DMS 273 treated with DMSO at 0.1 percent for 48 hours (cell line): ENCODE measurements at regions not wholly inside any gene's neighbourhood (a gene's known extent, or its start where the extent isn't known, plus 50 kb on each side); places are given as distances from the start of the nearest gene placed in this dataset.
"Not testable (repeated sequence)": the region's sequence is repeated elsewhere in the genome, so short reads cannot be mapped to it uniquely, and the experiment has no call there.

Source experiments
- DNase-seq: peaks from one replicate; lab custom pipeline; 2025; lab: John Stamatoyannopoulos, UW

DNA sequence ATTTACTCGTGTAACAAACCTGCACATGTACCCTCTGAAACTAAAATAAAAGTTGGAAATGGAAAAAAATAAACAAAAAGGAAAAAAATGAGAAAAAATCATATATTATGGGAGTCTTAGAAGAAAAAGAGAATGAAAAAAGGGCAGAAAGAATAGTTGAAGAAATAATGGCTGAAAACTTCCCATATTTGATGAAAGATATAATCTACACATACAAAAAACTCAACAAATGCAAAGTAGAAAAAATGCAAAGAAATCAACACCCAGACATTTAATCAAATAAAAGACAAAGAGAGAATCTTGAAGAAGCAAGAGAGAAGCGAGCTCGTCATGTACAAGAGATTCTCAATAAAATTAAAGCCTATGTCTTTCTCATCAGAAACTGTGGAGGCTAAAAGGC is 73.8 kb downstream of the SLC25A46 start:
- no peak for DNase-seq

- no peak for DNase-seq
Measured at GRCh38 chr5:110815916-110816605, 77.3 kb downstream of the SLC25A46 start.

DNA sequence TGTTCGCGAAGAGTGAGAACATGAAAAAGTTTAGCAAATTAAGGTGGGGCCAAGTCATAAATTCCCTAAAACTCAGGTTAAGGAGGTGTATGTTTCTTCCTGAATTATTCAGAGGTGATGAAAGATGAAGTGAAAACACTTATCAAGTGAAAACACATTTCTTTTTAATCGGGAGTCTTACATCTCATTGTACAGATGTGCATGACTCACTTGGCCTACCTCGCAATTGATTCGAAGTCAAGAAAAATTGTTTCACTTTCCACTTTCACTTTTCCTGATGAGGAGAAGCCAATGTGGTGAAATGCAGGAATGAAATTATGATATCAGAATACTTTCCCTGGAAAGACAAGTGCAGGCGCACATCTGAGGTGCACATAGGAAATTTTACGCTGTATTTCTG is 78.7 kb downstream of the SLC25A46 start:
- DNase-seq: no peak

DNA sequence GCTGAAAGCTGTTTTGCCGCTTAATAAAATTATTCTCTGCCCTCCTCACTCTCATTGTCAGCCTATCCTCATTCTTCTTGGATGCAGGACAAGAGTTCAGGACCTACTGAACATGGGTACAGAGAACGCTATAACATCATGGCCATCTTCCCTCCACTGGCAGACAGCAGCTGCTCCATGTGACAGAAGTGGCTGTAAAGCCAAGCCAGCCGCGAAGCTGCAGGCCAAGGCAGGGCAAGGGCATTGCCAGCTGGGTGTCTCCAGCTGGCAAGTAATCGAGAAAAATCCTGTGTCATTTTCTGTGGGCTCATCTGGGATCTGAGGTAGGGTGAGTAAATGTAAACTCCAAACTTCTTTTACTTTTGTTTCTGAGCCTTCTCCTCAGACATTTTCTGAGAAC is 84.8 kb downstream of the SLC25A46 start:
- peak; percentile 12 for DNase-seq

DNA sequence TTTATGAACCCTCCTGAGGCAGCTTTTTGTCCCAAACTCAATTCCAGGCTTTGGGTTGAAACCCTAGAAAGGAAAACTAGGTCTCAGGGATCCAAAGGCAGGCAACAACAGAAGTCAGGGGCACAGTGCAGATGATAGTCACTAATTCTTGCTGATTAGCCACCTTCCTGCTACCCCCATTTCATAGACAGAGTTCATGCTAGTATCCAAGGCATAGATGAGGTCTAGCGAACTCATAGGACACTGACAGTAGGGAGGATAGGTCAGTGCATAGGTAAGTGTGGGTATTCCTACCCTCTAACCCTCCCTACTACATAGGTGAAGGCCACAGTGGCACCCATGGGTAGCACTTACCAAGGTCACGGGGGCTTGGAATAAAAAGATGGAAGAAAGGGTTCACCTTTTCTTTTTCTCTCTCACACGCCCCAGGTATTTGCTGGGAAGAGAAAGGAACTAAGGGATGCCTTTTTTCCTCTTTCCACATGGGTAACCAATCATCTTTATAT is 86.2 kb downstream of the SLC25A46 start:
- no peak for DNase-seq

DNA sequence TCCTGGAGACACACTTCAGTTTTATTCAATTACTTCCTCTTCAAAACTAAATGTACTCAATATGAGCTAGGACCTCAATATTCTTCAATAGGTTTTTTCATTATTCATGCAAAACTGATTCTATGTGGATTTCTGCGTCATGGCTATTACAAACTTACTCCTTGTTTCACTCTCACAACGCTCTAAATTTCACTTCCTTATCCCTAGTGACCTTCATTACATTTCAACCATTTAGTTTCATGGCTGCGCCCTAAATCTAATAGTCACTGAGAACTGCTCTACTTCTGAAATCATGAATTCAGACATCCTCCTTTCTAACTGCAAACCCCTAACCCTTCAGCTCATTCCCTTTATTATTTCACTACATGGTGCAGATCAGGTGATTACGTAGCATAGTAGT is 93.9 kb downstream of the SLC25A46 start:
- DNase-seq: no peak

DNA sequence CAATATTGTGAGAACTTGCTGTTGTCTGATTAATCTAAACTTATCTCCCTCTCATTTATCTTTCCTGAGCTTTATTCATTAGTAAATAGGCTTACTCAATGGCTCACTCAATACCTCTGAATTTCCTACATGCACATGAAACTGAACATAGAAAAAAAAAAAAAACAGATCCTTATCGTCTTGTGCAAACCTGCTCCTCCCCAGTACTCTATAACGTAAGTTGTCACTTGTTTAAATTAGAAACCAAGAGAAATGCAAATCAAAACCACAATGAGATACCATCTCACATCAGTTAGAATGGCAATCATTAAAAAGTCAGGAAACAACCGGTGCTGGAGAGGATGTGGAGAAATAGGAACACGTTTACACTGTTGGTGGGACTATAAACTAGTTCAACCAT is 96.1 kb downstream of the SLC25A46 start:
- DNase-seq: not testable (repeated sequence)

- no peak for DNase-seq
Measured at GRCh38 chr5:110836851-110837250, 98.0 kb downstream of the SLC25A46 start.

DNA sequence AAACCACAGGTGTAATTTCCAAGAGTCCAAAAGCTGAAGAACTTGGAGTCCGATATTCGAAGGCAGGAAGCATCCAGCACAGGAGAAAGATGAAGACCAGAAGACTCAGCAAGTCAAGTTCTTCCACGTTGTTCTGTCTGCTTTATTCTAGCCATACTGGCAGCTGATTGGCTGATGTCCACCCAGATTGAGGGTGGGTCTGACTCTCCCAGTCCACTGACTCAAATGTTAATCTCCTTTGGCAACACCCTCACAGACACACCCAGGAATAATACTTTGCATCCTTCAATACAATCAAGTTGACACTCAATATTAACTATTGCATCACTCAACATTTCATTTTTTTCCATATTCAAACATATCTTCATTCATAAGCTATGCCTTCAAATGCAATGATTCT is 99.5 kb downstream of the SLC25A46 start:
- DNase-seq: not testable (repeated sequence)

DNA sequence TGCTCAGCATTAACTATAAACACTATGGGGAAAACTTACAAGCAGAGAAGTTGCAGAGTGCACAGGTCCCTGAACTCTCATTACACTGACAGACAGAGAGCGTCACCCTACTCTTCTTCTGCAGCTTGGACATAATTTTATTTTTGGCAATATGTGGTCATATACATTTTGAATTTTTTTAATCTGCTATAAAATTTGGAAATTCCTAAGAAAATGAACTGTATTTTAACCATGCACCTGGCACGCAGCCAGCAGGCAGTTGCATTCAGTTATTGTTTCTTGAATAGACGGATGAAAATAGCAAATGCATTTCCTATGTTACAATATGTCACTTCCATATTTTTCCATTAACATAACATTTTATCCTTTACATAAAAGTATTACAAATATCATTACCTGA is 100.2 kb downstream of the SLC25A46 start:
- DNase-seq: no peak

DNA sequence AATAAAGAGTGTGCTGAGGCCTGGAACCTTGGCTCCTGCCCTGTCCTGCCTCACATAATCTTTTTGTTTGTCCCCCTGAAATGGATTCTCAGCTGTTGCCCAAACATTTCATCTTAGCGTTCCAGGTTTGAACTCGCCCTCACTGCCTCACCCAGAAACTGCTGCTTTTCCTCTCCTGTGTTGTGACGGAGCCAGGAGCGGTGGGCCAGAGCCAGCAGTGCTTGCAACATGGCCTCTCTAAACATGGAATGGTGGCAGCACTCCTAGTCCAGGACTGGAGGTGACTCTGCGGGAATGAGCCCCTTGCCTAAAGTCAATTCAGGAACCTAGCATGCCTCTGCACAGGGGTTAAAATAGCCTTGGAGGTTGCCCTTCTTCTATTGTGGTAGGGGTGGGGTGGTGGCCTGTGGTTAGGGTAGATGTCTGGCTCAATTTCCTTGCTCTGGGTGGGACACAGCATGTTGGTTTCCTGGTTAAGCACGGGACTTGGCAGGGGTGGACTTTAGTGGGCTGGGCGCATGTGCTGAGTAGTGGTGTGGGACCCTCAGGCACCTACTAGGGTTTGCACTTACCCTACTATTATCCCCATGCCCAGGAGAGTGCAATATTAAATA is 101.6 kb downstream of the SLC25A46 start:
- DNase-seq: no peak

DNA sequence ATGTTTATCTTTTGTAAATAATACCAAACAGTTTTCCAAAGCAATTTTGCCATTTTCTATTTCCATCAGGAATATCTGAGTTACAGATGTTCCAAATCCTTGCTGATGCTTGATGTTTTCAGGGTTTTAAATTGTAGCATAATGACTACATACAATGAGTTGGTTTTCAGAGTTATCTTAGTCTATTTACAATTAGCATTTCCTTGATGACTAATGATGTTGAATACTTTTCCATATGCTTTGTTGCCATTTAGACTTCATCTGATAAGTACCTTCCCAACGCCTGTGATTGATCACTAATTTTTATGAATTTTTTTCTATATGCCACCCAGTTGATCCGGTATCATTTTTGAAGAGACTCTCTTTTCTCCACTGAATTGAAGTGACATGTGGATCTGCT is 102.3 kb downstream of the SLC25A46 start:
- no peak for DNase-seq

- no peak for DNase-seq
Measured at GRCh38 chr5:110842948-110843347, 104.1 kb downstream of the SLC25A46 start.

DNA sequence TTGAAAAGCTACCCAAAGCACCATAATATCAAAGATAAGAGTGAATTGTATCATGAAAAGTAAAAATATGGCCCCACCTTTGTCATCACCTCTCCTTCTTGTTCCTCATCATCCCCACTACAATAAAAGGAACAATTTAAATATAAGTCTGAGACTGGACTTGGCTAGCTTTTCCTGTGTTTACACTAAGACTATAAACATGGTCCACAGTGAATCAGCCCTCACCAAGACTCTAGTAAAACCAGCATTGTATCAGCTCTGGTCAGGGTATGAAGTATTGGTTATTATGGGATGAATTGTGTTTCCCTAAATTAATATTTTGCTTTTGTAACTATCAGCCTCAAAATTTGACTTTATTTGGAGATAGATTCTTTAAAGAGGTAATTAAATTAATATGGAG is 105.4 kb downstream of the SLC25A46 start:
- DNase-seq: no peak

GRCh38 chr5:110846398-110847001 is 107.7 kb downstream of the SLC25A46 start:
- DNase-seq: no peak

DNA sequence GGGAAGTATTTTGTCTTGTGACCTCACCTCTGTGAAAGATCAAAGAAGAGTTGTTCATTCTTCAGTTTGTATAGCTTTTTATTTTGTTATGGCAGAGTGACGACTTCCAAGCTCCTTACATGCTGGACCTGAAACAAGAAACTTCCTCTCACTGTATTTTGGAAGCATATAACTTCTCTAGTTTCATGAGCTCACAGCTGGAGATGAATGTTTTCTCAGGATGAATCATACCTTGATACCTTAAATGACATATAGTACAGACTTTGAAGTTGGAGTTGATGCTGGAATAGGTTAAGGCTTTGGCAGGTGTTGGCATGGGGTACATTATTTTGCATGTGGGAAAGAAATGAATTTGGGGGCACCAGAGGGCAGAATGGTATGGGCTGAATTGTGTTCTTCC is 112.5 kb downstream of the SLC25A46 start:
- no peak for DNase-seq

DNA sequence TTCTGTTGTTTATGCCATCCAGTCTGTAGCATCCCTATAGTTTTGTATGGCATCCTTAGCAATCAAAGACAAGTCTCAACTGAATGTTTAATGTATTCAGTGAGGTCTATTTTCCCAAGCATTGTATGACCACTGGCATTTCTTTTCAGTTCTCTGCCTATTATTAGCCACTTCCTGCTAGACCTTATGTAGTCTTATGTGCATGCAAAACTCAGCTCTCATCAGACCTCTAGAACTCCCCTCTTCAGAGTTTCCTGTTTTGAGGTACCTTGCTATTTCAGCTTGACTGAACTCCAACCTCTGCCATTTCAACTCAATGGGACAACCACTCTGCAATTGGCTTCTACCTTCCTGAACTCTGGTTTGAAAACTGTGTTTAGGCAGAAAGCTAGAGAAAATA is 113.2 kb downstream of the SLC25A46 start:
- DNase-seq: no peak

DNA sequence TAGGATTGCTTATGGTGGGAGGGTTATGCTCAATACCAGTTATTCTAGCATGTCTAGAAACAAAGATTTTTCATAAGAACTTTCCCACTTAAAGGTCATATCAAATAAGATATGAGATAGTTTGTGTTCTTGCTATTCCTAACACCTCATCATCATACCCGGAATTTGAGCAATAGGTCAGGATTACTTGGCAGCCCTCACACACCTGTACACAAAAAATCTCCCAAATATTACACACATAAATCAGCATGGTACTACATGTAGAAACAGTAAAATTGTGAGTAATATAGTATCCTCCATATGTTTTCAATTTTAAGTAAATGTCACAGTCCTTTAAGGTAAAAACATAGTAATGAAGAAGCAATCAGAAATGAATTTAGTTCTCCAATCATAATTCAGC is 113.7 kb downstream of the SLC25A46 start:
- no peak for DNase-seq

DNA sequence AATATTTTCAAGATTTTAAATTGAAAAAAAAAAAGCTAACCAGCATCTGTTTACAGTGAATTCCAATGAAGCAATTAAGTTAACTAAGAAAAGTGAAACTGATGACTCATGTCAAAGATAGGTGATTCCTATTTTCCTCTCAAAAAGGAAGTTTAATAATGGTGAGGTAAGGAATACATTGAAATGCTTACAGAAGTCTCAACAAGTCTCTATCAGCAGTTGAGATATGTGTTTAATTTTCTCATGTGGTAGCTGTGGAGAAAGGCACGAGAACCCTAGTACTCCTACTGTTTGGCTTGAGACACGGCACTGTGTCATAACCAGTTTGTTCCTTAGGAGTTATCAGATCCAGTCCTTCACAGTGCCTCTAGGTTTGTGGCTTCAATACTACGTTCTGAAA is 114.5 kb downstream of the SLC25A46 start:
- DNase-seq: no peak

DNA sequence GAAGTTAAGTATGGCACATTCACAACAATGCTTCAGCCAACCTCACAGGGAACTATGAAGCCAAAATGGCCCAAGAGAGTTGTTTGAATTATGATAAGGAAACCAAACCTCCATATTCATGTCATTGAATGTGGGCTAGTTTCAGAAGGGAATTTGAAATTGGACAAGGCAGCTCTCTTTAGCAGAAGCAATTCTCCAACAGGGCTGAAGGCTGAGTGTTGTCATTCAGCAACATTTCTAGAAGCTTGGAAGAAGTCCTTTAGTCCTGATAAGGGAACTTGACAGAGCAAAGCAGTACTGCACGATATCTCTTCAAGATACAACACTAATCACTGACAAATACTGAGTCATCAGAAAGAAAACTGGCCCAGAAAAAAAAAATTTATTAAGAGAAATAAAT is 115.4 kb downstream of the SLC25A46 start:
- DNase-seq: no peak

DNA sequence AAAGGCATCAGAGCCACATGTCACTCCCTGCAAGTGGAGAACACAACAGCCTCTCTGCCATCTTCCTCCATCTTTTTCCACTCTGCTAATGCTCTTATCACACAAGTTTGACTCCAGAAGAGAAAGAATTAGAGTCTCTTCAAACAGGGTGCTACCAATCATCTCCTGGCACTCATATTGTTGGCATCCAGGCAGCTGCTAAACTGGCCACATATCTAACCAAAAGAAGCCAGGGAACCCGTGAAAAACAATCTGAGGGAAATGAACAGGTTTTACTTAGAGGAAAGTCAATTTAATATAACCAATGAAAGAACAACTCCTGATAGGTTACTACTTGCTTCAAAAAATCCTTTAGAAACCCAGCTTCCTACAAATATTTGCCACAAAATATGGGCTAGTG is 117.2 kb downstream of the SLC25A46 start:
- no peak for DNase-seq

DNA sequence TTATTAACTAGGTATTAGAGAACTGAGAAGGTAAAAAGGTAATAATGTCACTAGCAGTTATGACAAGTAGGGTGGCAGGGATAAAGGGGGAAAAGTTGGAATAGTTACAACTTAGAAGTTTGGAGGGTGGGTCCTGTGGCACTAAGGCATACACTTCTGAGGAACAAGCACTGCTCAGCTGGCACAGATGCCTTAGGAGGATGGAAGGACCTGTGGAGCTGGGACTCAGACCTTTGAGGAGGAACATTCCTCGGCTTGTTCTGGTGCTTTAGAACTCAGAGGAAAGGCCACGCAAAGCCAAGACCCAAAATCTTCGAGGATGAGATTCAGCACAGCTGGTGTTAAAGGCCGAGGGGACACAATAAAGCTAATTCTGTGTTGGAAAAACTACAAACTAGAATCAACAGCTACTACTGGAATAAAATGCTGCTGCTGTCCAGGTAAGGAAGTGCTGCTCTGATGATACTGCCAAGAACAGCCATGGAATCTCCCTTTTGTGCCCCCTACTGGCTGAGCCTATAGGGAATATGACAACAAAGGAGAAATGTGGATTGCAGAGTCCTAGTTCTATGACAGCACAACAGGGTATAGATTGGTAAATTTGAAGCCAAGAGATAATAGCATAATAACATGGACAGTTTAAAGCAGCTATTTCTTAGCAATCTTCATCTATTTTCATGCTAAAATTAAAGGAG is 126.7 kb downstream of the SLC25A46 start:
- DNase-seq: no peak

- no peak for DNase-seq
Measured at GRCh38 chr5:110869927-110870326, 131.1 kb downstream of the SLC25A46 start.
